ENCODE measurements at regions not wholly inside any gene's neighbourhood (a gene's known extent, or its start where the extent isn't known, plus 50 kb on each side); places are given as distances from the start of the nearest gene placed in this dataset.

- Mint-ChIP-seq H3K4me3 (no peak overlapping the region), H3K36me3 (ENCODE audit: low read depth) (no peaks in the 10 kb centered on the region), H3K27me3 (peaks cover 5% of the 10 kb centered on the region), H3K27ac (no peak overlapping the region), H3K9me3 (no peaks in the 10 kb centered on the region), H3K4me1 (ENCODE audit: low read depth) (no peaks in the 10 kb centered on the region)
- no peak for DNase-seq
- TF ChIP-seq CTCF (IDR thresholded peaks at IDR 0.05): no peak
- ATAC-seq (ENCODE audit: poor library complexity): no peak
- intact Hi-C loops (cut with DNase I, micrococcal nuclease): no loop called here
- no peaks in the 10 kb centered on the region for H3K36me3 ChIP-seq (ENCODE audit: insufficient read depth, low read length)
- H3K27me3 ChIP-seq (ENCODE audit: control insufficient read depth in 1 of 2, insufficient read depth in 2 of 2, low read length in 2 of 2): no peaks in the 10 kb centered on the region
- no peaks in the 10 kb centered on the region for H3K9me3 ChIP-seq (ENCODE audit: control insufficient read depth in 1 of 2, insufficient read depth in 1 of 2, low read length in 2 of 2)
- H3K4me3 ChIP-seq (ENCODE audit: low read length): no peak overlapping the region
- CTCF ChIA-PET: no interaction called here
- no peak overlapping the region for H3K27ac ChIP-seq (ENCODE audit: low read depth in 1 of 2, low read length in 2 of 2)
- H3K4me1 ChIP-seq (ENCODE audit: insufficient read depth, low read length): no peaks in the 10 kb centered on the region
- POLR2A ChIA-PET: no interaction called here
Measured at GRCh38 chr20:22925613-22925983, 109.5 kb upstream of the SSTR4 start.

GRCh38 chr20:22927537-22927936 lies 107.6 kb upstream of the SSTR4 start:
- Histone ChIP-seq H3K27ac (ENCODE audit: low read depth in 1 of 2, low read length in 2 of 2) (no peak overlapping the region), H3K4me1 (ENCODE audit: insufficient read depth, low read length) (no peaks in the 10 kb centered on the region), H3K9me3 (ENCODE audit: control insufficient read depth in 1 of 2, insufficient read depth in 1 of 2, low read length in 2 of 2) (no peaks in the 10 kb centered on the region), H3K27me3 (ENCODE audit: control insufficient read depth in 1 of 2, insufficient read depth in 2 of 2, low read length in 2 of 2) (no peaks in the 10 kb centered on the region), H3K4me3 (ENCODE audit: low read length) (no peak overlapping the region), H3K36me3 (ENCODE audit: insufficient read depth, low read length) (no peaks in the 10 kb centered on the region)
- CTCF ChIA-PET: no interaction called here
- no peaks in the 10 kb centered on the region for H3K4me1 Mint-ChIP-seq (ENCODE audit: low read depth)
- no peak for DNase-seq
- H3K27ac Mint-ChIP-seq: no peak overlapping the region
- no peak for ATAC-seq (ENCODE audit: poor library complexity)
- H3K27me3 Mint-ChIP-seq: no peaks in the 10 kb centered on the region
- H3K9me3 Mint-ChIP-seq: no peaks in the 10 kb centered on the region
- POLR2A ChIA-PET: no interaction called here
- H3K4me3 Mint-ChIP-seq: no peak overlapping the region
- intact Hi-C loops (cut with DNase I, micrococcal nuclease): no loop called here
- H3K36me3 Mint-ChIP-seq (ENCODE audit: low read depth): no peaks in the 10 kb centered on the region
- no peak for TF ChIP-seq CTCF (IDR thresholded peaks at IDR 0.05)

- Mint-ChIP-seq H3K27me3 (no peaks in the 10 kb centered on the region), H3K4me1 (ENCODE audit: low read depth) (no peaks in the 10 kb centered on the region), H3K4me3 (no peak overlapping the region), H3K9me3 (no peaks in the 10 kb centered on the region), H3K36me3 (ENCODE audit: low read depth) (no peaks in the 10 kb centered on the region), H3K27ac (no peak overlapping the region)
- H3K9me3 ChIP-seq (ENCODE audit: control insufficient read depth in 1 of 2, insufficient read depth in 1 of 2, low read length in 2 of 2): no peaks in the 10 kb centered on the region
- intact Hi-C loops (cut with DNase I, micrococcal nuclease): no loop called here
- H3K36me3 ChIP-seq (ENCODE audit: insufficient read depth, low read length): no peaks in the 10 kb centered on the region
- no peak for TF ChIP-seq CTCF (IDR thresholded peaks at IDR 0.05)
- no peaks in the 10 kb centered on the region for H3K4me1 ChIP-seq (ENCODE audit: insufficient read depth, low read length)
- CTCF ChIA-PET: no interaction called here
- H3K4me3 ChIP-seq (ENCODE audit: low read length): no peak overlapping the region
- no peak for ATAC-seq (ENCODE audit: poor library complexity)
- H3K27me3 ChIP-seq (ENCODE audit: control insufficient read depth in 1 of 2, insufficient read depth in 2 of 2, low read length in 2 of 2): no peaks in the 10 kb centered on the region
- no peak overlapping the region for H3K27ac ChIP-seq (ENCODE audit: low read depth in 1 of 2, low read length in 2 of 2)
- no peak for DNase-seq
- POLR2A ChIA-PET: no interaction called here
Measured at GRCh38 chr20:22928679-22929078, 106.4 kb upstream of the SSTR4 start.

Measured in CD4-positive, alpha-beta T cell (primary cell).